Activated CD8-positive, alpha-beta T cell treated with anti-CD3 and anti-CD28 coated beads for 36 hours (primary cell): ENCODE measurements at regions not wholly inside any gene's neighbourhood (a gene's known extent, or its start where the extent isn't known, plus 50 kb on each side); places are given as distances from the start of the nearest gene placed in this dataset.

Experiments
- ATAC-seq: fragments of 200-7000 bp; cut with Tn5 transposase; one replicate; pipeline ENCODE4 v1.10.0; 2021; ENCODE audit warnings: mild to moderate bottlenecking, moderate library complexity
- CTCF ChIA-PET: fragments of 350-600 bp; sonication (Branson Sonifier 250); formaldehyde crosslinking; loops from one replicate; lab custom pipeline; 2021; ENCODE audit warnings: antibody characterized with exemption; lab: Charles Lee
- POLR2A ChIA-PET: fragments of 350-600 bp; sonication (Branson Sonifier 250); formaldehyde crosslinking; loops from one replicate; lab custom pipeline; 2021; ENCODE audit warnings: antibody characterized with exemption; lab: Charles Lee
- DNase-seq: peaks from one replicate; pipeline ENCODE4 v3.0.0-alpha.2; 2020
- H3K27ac Mint-ChIP-seq: one replicate; pipeline ENCODE4 v1.8.0; 2021; ENCODE audit warnings: mild to moderate bottlenecking, mixed read lengths
- H3K27me3 Mint-ChIP-seq: one replicate; pipeline ENCODE4 v1.8.0; 2021; ENCODE audit warnings: mixed read lengths
- H3K36me3 Mint-ChIP-seq: one replicate; pipeline ENCODE4 v1.8.0; 2021; ENCODE audit warnings: low read depth, mixed read lengths
- H3K4me1 Mint-ChIP-seq: one replicate; pipeline ENCODE4 v1.8.0; 2021; ENCODE audit warnings: low read depth, mixed read lengths
- H3K4me3 Mint-ChIP-seq: one replicate; pipeline ENCODE4 v1.8.0; 2021; ENCODE audit warnings: mild to moderate bottlenecking, moderate library complexity, mixed read lengths
- H3K9me3 Mint-ChIP-seq: one replicate; pipeline ENCODE4 v1.8.0; 2021; ENCODE audit warnings: mixed read lengths
- intact Hi-C: fragments of 100-400 bp; cut with micrococcal nuclease; formaldehyde crosslinking; loops from one replicate; pipeline ENCODE4 v1.10.0; 2022
- TF ChIP-seq, protein P1 (sequence below): fragments of 200-600 bp; IDR thresholded peaks from one replicate; pipeline ENCODE4 v1.8.0; 2022; ENCODE audit warnings: antibody characterized with exemption, mild to moderate bottlenecking

DNA sequence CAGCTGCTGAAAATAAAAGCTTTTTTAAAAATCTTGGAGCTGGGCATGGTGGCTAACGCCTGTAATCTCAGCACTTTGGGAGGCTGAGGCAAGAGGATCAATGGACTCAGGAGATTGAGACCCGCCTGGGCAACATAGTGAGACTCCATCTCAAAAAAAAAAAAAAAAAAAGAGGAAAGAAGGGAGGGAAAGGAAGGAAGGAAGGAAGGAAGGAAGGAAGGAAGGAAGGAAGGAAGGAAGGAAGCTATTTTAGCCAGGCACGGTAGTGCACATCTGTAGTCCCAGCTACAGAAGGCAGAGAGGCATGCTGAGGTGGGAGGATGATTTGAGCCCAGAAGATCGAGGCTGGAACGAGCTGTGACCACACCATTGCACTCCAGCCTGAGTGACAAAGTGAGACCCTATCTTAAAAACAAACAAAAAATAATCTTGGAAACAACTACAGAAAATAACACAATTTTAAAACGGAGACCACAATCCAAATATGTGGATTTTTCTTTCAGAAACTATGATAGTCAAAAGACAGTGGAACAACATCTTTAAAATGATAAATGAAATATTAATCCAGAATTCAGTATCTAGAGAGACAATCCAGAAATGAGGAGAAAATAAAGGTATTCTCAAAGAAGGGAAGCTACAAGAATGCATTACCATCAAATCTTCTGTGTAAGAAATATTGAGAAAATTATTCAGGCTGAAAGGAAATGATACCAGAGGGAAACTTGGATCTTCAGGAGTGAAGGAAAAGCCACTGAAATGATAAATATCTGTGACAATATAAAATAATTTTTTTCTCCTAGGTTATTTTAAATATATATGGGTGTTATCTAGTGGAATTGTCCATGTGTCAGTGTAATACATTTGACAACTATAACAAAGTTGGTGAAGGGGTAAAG is 182.0 kb downstream of the GPX5 start:
- peaks cover 12% of the 10 kb centered on the region for H3K36me3 Mint-ChIP-seq
- CTCF ChIA-PET: interaction anchor here (1.3 kb wide), 1 partner anchor 21 kb away, joined by 3 read pairs; no protein-coding TSS in a partner anchor
- no peak overlapping the region for H3K27ac Mint-ChIP-seq
- intact Hi-C loops: no loop called here
- H3K4me3 Mint-ChIP-seq: no peak overlapping the region
- TF ChIP-seq, protein P1, sequence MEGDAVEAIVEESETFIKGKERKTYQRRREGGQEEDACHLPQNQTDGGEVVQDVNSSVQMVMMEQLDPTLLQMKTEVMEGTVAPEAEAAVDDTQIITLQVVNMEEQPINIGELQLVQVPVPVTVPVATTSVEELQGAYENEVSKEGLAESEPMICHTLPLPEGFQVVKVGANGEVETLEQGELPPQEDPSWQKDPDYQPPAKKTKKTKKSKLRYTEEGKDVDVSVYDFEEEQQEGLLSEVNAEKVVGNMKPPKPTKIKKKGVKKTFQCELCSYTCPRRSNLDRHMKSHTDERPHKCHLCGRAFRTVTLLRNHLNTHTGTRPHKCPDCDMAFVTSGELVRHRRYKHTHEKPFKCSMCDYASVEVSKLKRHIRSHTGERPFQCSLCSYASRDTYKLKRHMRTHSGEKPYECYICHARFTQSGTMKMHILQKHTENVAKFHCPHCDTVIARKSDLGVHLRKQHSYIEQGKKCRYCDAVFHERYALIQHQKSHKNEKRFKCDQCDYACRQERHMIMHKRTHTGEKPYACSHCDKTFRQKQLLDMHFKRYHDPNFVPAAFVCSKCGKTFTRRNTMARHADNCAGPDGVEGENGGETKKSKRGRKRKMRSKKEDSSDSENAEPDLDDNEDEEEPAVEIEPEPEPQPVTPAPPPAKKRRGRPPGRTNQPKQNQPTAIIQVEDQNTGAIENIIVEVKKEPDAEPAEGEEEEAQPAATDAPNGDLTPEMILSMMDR: no peak
- H3K27me3 Mint-ChIP-seq: peaks cover 60% of the 10 kb centered on the region
- POLR2A ChIA-PET: no interaction called here
- H3K4me1 Mint-ChIP-seq: peaks cover 6% of the 10 kb centered on the region
- ATAC-seq: no peak
- DNase-seq: no peak
- peaks cover 25% of the 10 kb centered on the region for H3K9me3 Mint-ChIP-seq

DNA sequence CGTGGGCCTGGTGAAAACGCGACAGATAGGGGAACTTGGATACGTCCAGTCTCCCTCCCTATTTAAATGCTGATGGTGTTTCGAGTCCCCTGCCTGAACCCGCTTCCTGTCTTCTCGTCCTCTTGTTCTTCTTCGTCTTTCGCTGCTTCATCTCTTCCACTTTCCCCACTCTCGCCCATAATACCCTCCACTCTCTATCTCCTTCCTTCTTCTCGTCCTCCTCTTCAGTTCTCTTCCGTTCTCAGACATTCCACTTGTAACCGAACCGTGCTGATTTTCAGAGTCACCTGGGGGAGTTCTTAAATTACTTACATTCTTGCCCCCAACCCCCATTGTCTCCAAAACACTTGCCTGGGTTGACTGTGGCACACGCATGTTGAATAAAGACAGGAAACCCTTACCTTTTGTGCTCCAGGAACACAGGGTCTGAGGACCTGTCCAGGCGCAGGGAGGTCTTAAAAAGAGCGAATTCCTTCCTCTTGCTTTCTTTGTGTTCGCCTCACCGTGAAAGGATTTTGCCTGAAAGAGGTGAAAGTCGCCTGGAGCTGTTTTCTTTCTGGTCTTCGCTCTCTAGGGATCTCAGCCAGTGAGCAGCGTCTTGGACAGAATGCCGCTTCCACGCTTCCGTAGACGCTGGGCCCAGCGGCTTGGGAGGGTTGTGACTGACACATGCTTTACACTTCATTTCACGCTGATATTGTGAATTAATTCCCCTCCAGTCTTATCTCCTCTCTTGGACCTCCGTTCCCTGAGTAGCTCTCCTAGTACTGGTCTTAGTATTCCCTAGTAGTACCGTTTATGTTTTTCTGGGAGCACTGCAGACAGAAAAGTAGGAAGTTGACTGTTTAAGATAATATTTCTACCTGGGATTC is 184.0 kb downstream of the GPX5 start:
- peaks cover 6% of the 10 kb centered on the region for H3K4me1 Mint-ChIP-seq
- H3K27ac Mint-ChIP-seq: no peak overlapping the region
- ChIA-PET POLR2A (no interaction called here), CTCF (no interaction called here)
- peaks cover 25% of the 10 kb centered on the region for H3K9me3 Mint-ChIP-seq
- intact Hi-C loops: no loop called here
- H3K36me3 Mint-ChIP-seq: peaks cover 12% of the 10 kb centered on the region
- peaks cover 50% of the 10 kb centered on the region for H3K27me3 Mint-ChIP-seq
- no peak for ATAC-seq
- no peak for DNase-seq
- peak overlapping the region; percentile 66 for H3K4me3 Mint-ChIP-seq
- TF ChIP-seq, protein P1: no peak

DNA sequence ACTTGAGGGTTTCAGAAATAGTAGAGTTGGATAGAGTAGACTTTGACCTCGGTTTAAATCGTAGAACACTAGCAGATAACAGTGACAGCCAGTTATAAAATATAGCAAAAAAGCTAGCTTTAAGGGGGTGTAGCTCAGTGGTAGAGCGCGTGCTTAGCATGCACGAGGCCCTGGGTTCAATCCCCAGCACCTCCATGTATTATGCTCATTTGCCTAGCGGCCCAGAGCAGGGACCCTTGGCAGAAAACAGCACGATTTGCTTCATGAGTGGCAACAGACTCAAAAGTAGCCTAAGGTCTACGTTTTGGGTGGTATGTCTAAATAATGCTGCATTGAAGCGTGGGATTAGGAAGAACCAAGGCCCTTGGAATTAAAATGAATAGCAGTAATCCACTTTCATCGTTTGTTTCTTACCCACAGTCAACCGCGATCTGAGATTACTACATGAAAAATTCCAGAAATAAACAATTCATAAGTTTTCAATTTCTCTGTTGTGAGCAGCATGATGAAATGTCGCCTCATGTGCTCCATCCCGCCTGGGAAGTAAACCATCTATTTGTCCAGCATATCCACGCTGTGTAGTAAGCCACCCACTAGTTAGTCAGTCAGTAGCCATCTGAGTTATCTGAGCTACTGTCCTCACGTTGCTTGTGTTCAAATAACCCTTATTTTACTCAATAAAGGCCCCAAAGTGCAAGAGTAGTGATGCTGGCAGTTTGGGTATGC is 184.9 kb downstream of the GPX5 start:
- peaks cover 12% of the 10 kb centered on the region for H3K36me3 Mint-ChIP-seq
- POLR2A ChIA-PET: no interaction called here
- H3K4me3 Mint-ChIP-seq: peak overlapping the region; percentile 66
- intact Hi-C loops: no loop called here
- DNase-seq (peak; percentile 55), ATAC-seq (peak; percentile 64)
- TF ChIP-seq, protein P1: no peak
- CTCF ChIA-PET: no interaction called here
- no peak overlapping the region for H3K27ac Mint-ChIP-seq
- H3K9me3 Mint-ChIP-seq: peaks cover 25% of the 10 kb centered on the region
- peaks cover 48% of the 10 kb centered on the region for H3K27me3 Mint-ChIP-seq
- H3K4me1 Mint-ChIP-seq: peaks cover 6% of the 10 kb centered on the region

DNA sequence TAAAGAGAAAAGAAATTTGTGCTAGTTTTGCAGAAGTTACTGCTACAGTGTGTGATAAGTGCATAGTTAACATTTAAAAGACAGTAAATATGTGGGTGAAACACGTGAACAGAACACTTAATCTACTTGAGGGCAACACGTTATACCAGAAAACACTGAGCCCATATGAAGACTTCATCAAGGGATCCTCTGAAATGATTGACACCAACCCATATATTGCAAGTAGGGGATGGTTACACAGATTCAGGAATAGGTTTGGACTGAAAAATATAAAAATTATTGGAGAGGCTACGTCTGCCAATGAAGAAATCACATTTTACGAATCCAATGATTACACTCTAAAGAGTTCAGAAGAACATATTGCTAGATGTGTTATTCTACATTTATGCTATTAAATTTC is 185.6 kb downstream of the GPX5 start:
- TF ChIP-seq, protein P1: no peak
- intact Hi-C loops: no loop called here
- ChIA-PET CTCF (interaction anchor here (0.6 kb wide), 1 partner anchor 58 kb away, joined by 3 read pairs; no protein-coding TSS in a partner anchor), POLR2A (no interaction called here)
- no peak for DNase-seq
- Mint-ChIP-seq H3K36me3 (peaks cover 12% of the 10 kb centered on the region), H3K9me3 (peaks cover 24% of the 10 kb centered on the region), H3K4me1 (peaks cover 6% of the 10 kb centered on the region), H3K27me3 (peaks cover 44% of the 10 kb centered on the region), H3K27ac (no peak overlapping the region), H3K4me3 (no peak overlapping the region)
- ATAC-seq: no peak
